Keratinocyte (primary cell): ENCODE measurements at regions not wholly inside any gene's neighbourhood (a gene's known extent, or its start where the extent isn't known, plus 50 kb on each side); places are given as distances from the start of the nearest gene placed in this dataset.

ENCODE experiments used
- DNase-seq: peaks from one replicate; pipeline ENCODE4 v3.0.0-alpha.2; 2011; ENCODE audit warnings: low read depth, missing footprints, low spot score
- FAIRE-seq: peaks from 2 replicates; lab custom pipeline; 2011; peaks lifted over from hg19 to GRCh38; lab: Jason Lieb, UNC
- H2AFZ ChIP-seq: 2 replicates; pipeline ENCODE4 v1.6.0; 2012; ENCODE audit warnings: low read length, control low read depth, inconsistent platforms; ENCODE audit not compliant: control insufficient read depth
- H3K27ac ChIP-seq: 2 replicates; pipeline ENCODE4 v1.5.1; 2011; ENCODE audit warnings: low read length; ENCODE audit not compliant: control insufficient read depth, insufficient read depth
- H3K27me3 ChIP-seq: 3 replicates; pipeline ENCODE4 v1.6.0; 2011; ENCODE audit warnings: low read length; ENCODE audit not compliant: control insufficient read depth, insufficient read depth; ENCODE audit errors: extremely low read depth
- H3K36me3 ChIP-seq, 2 experiments: 2 replicates in 1 of 2; 3 replicates in 1 of 2; pipeline ENCODE4 v1.5.1; 2011; ENCODE audit warnings: low read length in 2 of 2, mild to moderate bottlenecking in 1 of 2; ENCODE audit not compliant: control insufficient read depth in 2 of 2, insufficient read depth in 2 of 2; ENCODE audit errors: extremely low read depth in 1 of 2
- H3K4me1 ChIP-seq: 3 replicates; pipeline ENCODE4 v1.5.1; 2011; ENCODE audit warnings: low read length; ENCODE audit not compliant: control insufficient read depth, insufficient read depth; ENCODE audit errors: extremely low read depth
- H3K4me2 ChIP-seq: 3 replicates; pipeline ENCODE4 v1.6.0; 2011; ENCODE audit warnings: low read depth, low read length; ENCODE audit not compliant: control insufficient read depth, insufficient read depth; ENCODE audit errors: extremely low read depth
- H3K4me3 ChIP-seq, 3 experiments: fragments of 200-600 bp in 1 of 3; sonication (generic) in 1 of 3; 2 replicates in 2 of 3; 3 replicates in 1 of 3; pipeline ENCODE4 v1.5.1; 2011 to 2016; ENCODE audit warnings: low read length in 3 of 3, mild to moderate bottlenecking in 3 of 3, control low read depth in 2 of 3, inconsistent platforms in 1 of 3, low read depth in 1 of 3, mixed read lengths in 1 of 3, mixed run types in 1 of 3, moderate library complexity in 1 of 3; ENCODE audit not compliant: control insufficient read depth in 2 of 3, insufficient read depth in 2 of 3; ENCODE audit errors: extremely low read depth in 1 of 3
- H3K79me2 ChIP-seq: 2 replicates; pipeline ENCODE4 v1.6.0; 2012; ENCODE audit warnings: low read length; ENCODE audit not compliant: control insufficient read depth, insufficient read depth
- H3K9ac ChIP-seq: 3 replicates; pipeline ENCODE4 v1.6.0; 2011; ENCODE audit warnings: low read length; ENCODE audit not compliant: control insufficient read depth, insufficient read depth; ENCODE audit errors: extremely low read depth
- H3K9me1 ChIP-seq: 3 replicates; pipeline ENCODE4 v1.6.0; 2011; ENCODE audit warnings: low read length; ENCODE audit not compliant: control insufficient read depth, insufficient read depth; ENCODE audit errors: extremely low read depth
- H3K9me3 ChIP-seq: 2 replicates; pipeline ENCODE4 v1.5.1; 2012; ENCODE audit warnings: low read depth, low read length; ENCODE audit not compliant: control insufficient read depth
- H4K20me1 ChIP-seq: 3 replicates; pipeline ENCODE4 v1.6.0; 2011; ENCODE audit warnings: low read length; ENCODE audit not compliant: control insufficient read depth, insufficient read depth; ENCODE audit errors: extremely low read depth
- EZH2 ChIP-seq: IDR thresholded peaks from one replicate; pipeline ENCODE4 v1.6.1; 2012; ENCODE audit warnings: inconsistent platforms, mild to moderate bottlenecking, low read length, moderate library complexity
- dilution Hi-C: fragments of 300-500 bp; cut with MboI; formaldehyde crosslinking; loops from one replicate; pipeline ENCODE4 v1.7.0; 2020; ENCODE audit warnings: low sequenced_read_pairs; ENCODE audit not compliant: extremely low pct_ligation_motif_present
- TF ChIP-seq, protein P1 (sequence below), 3 experiments: IDR thresholded peaks in 1 of 3; conservative IDR thresholded peaks in 1 of 3; optimal IDR thresholded peaks in 1 of 3; 2 replicates in 2 of 3; 3 replicates in 1 of 3; pipeline versions ENCODE3 to v1.5.1; 2011; ENCODE audit warnings: low read length in 3 of 3, mild to moderate bottlenecking in 3 of 3, moderate library complexity in 2 of 3, control low read depth in 1 of 3, inconsistent platforms in 1 of 3; ENCODE audit not compliant: insufficient read depth in 2 of 3; ENCODE audit errors: extremely low read depth in 1 of 3

DNA sequence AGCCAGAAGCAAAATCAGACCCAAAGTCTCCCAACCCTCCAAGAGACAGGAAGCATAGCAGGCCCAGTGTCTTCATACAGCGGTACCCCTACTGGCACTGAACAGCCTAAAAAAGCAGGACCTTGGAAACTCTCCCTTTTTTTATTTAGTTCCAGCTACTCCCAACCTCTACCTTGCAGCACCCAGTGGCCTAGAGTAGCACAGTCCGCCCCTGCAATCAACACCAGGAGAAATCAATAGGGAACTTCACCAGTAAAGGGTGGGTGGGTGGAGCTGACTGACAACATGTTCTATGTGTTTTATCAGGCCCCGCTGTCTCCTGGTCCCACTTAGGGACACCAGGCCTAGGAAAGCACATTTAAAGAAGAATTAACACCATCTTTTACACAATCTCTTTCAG lies 378.5 kb upstream of the CT83 start:
- FAIRE-seq (no peak), DNase-seq (no peak)
- no peaks in the 10 kb centered on the region for H3K9me3 ChIP-seq
- TF ChIP-seq EZH2, result no peak
- TF ChIP-seq, protein P1, sequence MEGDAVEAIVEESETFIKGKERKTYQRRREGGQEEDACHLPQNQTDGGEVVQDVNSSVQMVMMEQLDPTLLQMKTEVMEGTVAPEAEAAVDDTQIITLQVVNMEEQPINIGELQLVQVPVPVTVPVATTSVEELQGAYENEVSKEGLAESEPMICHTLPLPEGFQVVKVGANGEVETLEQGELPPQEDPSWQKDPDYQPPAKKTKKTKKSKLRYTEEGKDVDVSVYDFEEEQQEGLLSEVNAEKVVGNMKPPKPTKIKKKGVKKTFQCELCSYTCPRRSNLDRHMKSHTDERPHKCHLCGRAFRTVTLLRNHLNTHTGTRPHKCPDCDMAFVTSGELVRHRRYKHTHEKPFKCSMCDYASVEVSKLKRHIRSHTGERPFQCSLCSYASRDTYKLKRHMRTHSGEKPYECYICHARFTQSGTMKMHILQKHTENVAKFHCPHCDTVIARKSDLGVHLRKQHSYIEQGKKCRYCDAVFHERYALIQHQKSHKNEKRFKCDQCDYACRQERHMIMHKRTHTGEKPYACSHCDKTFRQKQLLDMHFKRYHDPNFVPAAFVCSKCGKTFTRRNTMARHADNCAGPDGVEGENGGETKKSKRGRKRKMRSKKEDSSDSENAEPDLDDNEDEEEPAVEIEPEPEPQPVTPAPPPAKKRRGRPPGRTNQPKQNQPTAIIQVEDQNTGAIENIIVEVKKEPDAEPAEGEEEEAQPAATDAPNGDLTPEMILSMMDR (optimal IDR thresholded peaks at IDR 0.05 in 1 of 3, IDR thresholded peaks at IDR 0.05 in 1 of 3, conservative IDR thresholded peaks at IDR 0.05 in 1 of 3; ENCODE audit: extremely low read depth in 1 of 3, insufficient read depth in 2 of 3, low read length in 3 of 3), result no peak
- H3K9me1 ChIP-seq, result no peaks in the 10 kb centered on the region
- dilution Hi-C loops, result no loop called here
- no peaks in the 10 kb centered on the region for H3K4me1 ChIP-seq
- no peak overlapping the region for H2AFZ ChIP-seq
- H3K9ac ChIP-seq, result no peak overlapping the region
- H3K36me3 ChIP-seq, result no peaks in the 10 kb centered on the region
- H3K27ac ChIP-seq, result no peak overlapping the region
- no peak overlapping the region for H3K4me2 ChIP-seq
- H3K79me2 ChIP-seq, result no peaks in the 10 kb centered on the region
- H3K4me3 ChIP-seq, result no peak overlapping the region
- H4K20me1 ChIP-seq, result no peaks in the 10 kb centered on the region
- H3K27me3 ChIP-seq, result no peaks in the 10 kb centered on the region

DNA sequence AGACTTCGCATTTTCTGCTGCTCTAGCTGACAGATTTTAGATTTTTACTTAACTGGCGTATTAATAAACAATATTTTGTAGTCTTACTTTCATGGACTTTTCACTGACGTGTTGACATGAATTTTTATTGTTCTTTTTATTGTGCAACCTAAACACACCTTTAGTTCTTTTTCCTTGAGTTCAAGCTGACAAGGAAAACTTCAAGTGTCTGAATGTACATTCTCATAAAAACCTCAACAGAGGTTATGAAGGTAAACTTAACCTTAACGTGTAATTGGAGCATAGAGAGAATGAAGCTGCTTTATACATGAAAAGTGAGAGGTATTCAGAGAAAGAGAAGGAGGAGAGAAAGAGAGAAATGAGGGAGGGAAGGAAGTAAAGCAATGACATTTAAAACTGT lies 364.3 kb upstream of the CT83 start:
- TF ChIP-seq EZH2, result no peak
- TF ChIP-seq, protein P1 (optimal IDR thresholded peaks at IDR 0.05 in 1 of 3, IDR thresholded peaks at IDR 0.05 in 1 of 3, conservative IDR thresholded peaks at IDR 0.05 in 1 of 3; ENCODE audit: extremely low read depth in 1 of 3, insufficient read depth in 2 of 3, low read length in 3 of 3), result no peak
- H3K4me2 ChIP-seq, result no peak overlapping the region
- H2AFZ ChIP-seq, result no peak overlapping the region
- H3K79me2 ChIP-seq, result no peaks in the 10 kb centered on the region
- no peak overlapping the region for H3K9ac ChIP-seq
- dilution Hi-C loops, result no loop called here
- H3K9me3 ChIP-seq, result no peaks in the 10 kb centered on the region
- H3K4me1 ChIP-seq, result no peaks in the 10 kb centered on the region
- no peaks in the 10 kb centered on the region for H4K20me1 ChIP-seq
- H3K4me3 ChIP-seq, result no peak overlapping the region
- H3K27ac ChIP-seq, result no peak overlapping the region
- DNase-seq, result no peak
- no peaks in the 10 kb centered on the region for H3K9me1 ChIP-seq
- H3K36me3 ChIP-seq, result no peaks in the 10 kb centered on the region
- no peak for FAIRE-seq
- H3K27me3 ChIP-seq, result no peaks in the 10 kb centered on the region
